ENCODE measurements at regions not wholly inside any gene's neighbourhood (a gene's known extent, or its start where the extent isn't known, plus 50 kb on each side); places are given as distances from the start of the nearest gene placed in this dataset.

DNA sequence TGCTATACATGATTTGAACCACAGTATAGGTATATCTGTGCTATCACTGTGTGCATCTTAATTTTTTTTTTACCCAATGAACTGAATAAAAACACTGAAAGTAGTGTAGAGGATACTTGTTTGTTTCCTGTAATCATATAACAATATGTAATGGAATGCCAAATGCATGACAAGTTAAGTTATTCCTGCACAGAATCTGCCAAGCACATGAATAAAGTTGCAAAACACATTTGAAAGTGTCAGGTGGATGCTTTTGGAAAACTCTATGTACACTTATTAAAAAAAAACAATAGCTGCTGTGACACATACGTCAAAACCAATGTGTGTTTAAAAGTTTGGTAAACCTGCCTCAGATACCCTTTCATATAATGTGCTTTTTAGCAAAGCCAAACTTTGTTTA lies 1638.1 kb upstream of the SEL1L start:
- TF ChIP-seq, protein P1, sequence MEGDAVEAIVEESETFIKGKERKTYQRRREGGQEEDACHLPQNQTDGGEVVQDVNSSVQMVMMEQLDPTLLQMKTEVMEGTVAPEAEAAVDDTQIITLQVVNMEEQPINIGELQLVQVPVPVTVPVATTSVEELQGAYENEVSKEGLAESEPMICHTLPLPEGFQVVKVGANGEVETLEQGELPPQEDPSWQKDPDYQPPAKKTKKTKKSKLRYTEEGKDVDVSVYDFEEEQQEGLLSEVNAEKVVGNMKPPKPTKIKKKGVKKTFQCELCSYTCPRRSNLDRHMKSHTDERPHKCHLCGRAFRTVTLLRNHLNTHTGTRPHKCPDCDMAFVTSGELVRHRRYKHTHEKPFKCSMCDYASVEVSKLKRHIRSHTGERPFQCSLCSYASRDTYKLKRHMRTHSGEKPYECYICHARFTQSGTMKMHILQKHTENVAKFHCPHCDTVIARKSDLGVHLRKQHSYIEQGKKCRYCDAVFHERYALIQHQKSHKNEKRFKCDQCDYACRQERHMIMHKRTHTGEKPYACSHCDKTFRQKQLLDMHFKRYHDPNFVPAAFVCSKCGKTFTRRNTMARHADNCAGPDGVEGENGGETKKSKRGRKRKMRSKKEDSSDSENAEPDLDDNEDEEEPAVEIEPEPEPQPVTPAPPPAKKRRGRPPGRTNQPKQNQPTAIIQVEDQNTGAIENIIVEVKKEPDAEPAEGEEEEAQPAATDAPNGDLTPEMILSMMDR (IDR thresholded peaks at IDR 0.05), result no peak
- no peak for TF ChIP-seq POLR2A (IDR thresholded peaks at IDR 0.05)

Data from prostate gland (tissue), 2 donors.